ENCODE measurements at regions not wholly inside any gene's neighbourhood (a gene's known extent, or its start where the extent isn't known, plus 50 kb on each side); places are given as distances from the start of the nearest gene placed in this dataset.

DNA sequence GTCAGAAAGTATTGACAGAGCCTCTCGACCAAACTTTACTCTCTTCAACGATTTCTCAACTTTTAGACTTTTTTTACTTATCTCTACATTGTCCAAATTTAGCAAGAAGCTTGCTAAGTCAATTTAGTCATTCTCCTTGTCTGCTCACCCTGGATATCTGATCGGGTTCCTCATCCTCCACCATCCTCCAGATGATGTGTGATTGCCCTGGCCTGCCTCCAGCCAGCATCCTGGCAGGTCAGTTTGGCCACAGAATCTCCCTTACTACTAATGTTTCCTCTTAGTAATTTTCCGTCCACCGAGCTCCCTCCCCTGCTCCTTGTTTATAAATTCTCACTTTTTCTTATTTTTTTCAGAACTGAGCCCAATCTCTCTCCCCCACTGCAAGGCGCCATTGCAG is 167.9 kb upstream of the ZFP42 start:
- TF ChIP-seq, protein P1, sequence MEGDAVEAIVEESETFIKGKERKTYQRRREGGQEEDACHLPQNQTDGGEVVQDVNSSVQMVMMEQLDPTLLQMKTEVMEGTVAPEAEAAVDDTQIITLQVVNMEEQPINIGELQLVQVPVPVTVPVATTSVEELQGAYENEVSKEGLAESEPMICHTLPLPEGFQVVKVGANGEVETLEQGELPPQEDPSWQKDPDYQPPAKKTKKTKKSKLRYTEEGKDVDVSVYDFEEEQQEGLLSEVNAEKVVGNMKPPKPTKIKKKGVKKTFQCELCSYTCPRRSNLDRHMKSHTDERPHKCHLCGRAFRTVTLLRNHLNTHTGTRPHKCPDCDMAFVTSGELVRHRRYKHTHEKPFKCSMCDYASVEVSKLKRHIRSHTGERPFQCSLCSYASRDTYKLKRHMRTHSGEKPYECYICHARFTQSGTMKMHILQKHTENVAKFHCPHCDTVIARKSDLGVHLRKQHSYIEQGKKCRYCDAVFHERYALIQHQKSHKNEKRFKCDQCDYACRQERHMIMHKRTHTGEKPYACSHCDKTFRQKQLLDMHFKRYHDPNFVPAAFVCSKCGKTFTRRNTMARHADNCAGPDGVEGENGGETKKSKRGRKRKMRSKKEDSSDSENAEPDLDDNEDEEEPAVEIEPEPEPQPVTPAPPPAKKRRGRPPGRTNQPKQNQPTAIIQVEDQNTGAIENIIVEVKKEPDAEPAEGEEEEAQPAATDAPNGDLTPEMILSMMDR (IDR thresholded peaks at IDR 0.05; ENCODE audit: poor library complexity): no peak
- no peak for TF ChIP-seq EZH2 (IDR thresholded peaks at IDR 0.05; ENCODE audit: borderline replicate concordance)

All from hepatocyte (in vitro differentiated cells).